ENCODE measurements at regions not wholly inside any gene's neighbourhood (a gene's known extent, or its start where the extent isn't known, plus 50 kb on each side); places are given as distances from the start of the nearest gene placed in this dataset.
"Not testable (repeated sequence)": the region's sequence is repeated elsewhere in the genome, so short reads cannot be mapped to it uniquely, and the experiment has no call there.

- intact Hi-C loops (cut with DNase I; ENCODE audit: low total_unique reads) = no loop called here
- 57 to 66% methylated on average over 1 of the region's 1 CpG for WGBS, 2 donors
- no peak for DNase-seq (ENCODE audit: low spot score in 2 of 2)
- TF ChIP-seq, protein P1, sequence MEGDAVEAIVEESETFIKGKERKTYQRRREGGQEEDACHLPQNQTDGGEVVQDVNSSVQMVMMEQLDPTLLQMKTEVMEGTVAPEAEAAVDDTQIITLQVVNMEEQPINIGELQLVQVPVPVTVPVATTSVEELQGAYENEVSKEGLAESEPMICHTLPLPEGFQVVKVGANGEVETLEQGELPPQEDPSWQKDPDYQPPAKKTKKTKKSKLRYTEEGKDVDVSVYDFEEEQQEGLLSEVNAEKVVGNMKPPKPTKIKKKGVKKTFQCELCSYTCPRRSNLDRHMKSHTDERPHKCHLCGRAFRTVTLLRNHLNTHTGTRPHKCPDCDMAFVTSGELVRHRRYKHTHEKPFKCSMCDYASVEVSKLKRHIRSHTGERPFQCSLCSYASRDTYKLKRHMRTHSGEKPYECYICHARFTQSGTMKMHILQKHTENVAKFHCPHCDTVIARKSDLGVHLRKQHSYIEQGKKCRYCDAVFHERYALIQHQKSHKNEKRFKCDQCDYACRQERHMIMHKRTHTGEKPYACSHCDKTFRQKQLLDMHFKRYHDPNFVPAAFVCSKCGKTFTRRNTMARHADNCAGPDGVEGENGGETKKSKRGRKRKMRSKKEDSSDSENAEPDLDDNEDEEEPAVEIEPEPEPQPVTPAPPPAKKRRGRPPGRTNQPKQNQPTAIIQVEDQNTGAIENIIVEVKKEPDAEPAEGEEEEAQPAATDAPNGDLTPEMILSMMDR (IDR thresholded peaks at IDR 0.05) = no peak
- no peak for TF ChIP-seq POLR2A (IDR thresholded peaks at IDR 0.05)
- H3K4me3 ChIP-seq (ENCODE audit: low read depth, poor library complexity, severe bottlenecking) = no peak overlapping the region
These were observed 481.3 kb upstream of the ADGRL3 start for GRCh38 chr4:60718874-60719273.

GRCh38 chr4:60721685-60722084 lies 478.4 kb upstream of the ADGRL3 start:
- 31 to 44% methylated on average over 1 of the region's 1 CpG for WGBS, 2 donors
- TF ChIP-seq, protein P1 (IDR thresholded peaks at IDR 0.05) = no peak
- no peak for TF ChIP-seq POLR2A (IDR thresholded peaks at IDR 0.05)

GRCh38 chr4:60723796-60724195 lies 476.3 kb upstream of the ADGRL3 start:
- TF ChIP-seq POLR2A (IDR thresholded peaks at IDR 0.05) = no peak
- TF ChIP-seq, protein P1 (IDR thresholded peaks at IDR 0.05) = no peak
- no peak overlapping the region for H3K4me3 ChIP-seq (ENCODE audit: low read depth, poor library complexity, severe bottlenecking)
- no peak for DNase-seq (ENCODE audit: low spot score in 2 of 2)
- WGBS, 2 donors = 80 to 84% methylated on average over 3 of the region's 3 CpGs
- intact Hi-C loops (cut with DNase I; ENCODE audit: low total_unique reads) = no loop called here

More at GRCh38 chr4:60721685-60722084, 478.4 kb upstream of the ADGRL3 start:
- intact Hi-C loops (cut with DNase I; ENCODE audit: low total_unique reads) = no loop called here
- no peak for DNase-seq (ENCODE audit: low spot score in 2 of 2)
- no peak overlapping the region for H3K4me3 ChIP-seq (ENCODE audit: low read depth, poor library complexity, severe bottlenecking)

DNA sequence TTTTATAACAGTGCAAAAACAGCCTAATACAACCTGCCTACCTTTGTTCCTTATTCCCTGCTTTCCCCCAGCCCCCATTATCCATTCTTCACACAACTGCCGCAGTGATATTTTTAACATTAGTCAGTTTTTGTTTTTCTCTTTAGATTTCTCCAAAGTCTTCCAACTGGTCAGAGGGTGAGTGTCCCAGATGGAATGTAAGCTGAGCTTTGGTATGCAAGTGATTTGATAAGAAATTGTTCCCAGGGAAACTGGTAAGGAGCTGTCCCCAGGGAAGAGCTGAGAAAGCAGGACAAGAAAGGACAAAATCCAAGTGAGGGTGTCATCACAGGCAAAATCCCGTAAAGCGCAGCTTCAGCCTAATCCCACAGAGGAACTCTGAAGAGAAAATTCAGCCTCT lies 475.5 kb upstream of the ADGRL3 start:
- intact Hi-C loops (cut with DNase I; ENCODE audit: low total_unique reads) = no loop called here
- no peak overlapping the region for H3K4me3 ChIP-seq (ENCODE audit: low read depth, poor library complexity, severe bottlenecking)
- DNase-seq (ENCODE audit: low spot score in 2 of 2) = no peak
- TF ChIP-seq POLR2A (IDR thresholded peaks at IDR 0.05) = no peak
- WGBS, 2 donors = 83 to 89% methylated on average over 3 of the region's 3 CpGs

- intact Hi-C loops (cut with DNase I; ENCODE audit: low total_unique reads) = no loop called here
- DNase-seq (ENCODE audit: low spot score in 2 of 2) = no peak
- no peak overlapping the region for H3K4me3 ChIP-seq (ENCODE audit: low read depth, poor library complexity, severe bottlenecking)
- TF ChIP-seq, protein P1 (IDR thresholded peaks at IDR 0.05) = no peak
- no peak for TF ChIP-seq POLR2A (IDR thresholded peaks at IDR 0.05)
These were observed 473.3 kb upstream of the ADGRL3 start for GRCh38 chr4:60726779-60727178.

GRCh38 chr4:60729194-60729593 lies 470.9 kb upstream of the ADGRL3 start:
- TF ChIP-seq, protein P1 (IDR thresholded peaks at IDR 0.05) = no peak
- TF ChIP-seq POLR2A (IDR thresholded peaks at IDR 0.05) = no peak
- intact Hi-C loops (cut with DNase I; ENCODE audit: low total_unique reads) = no loop called here
- H3K4me3 ChIP-seq (ENCODE audit: low read depth, poor library complexity, severe bottlenecking) = no peak overlapping the region
- DNase-seq (ENCODE audit: low spot score in 2 of 2) = no peak

GRCh38 chr4:60729764-60730163 lies 470.4 kb upstream of the ADGRL3 start:
- 63 to 74% methylated on average over 3 of the region's 3 CpGs for WGBS, 2 donors
- H3K4me3 ChIP-seq (ENCODE audit: low read depth, poor library complexity, severe bottlenecking); DNase-seq (ENCODE audit: low spot score in 2 of 2); intact Hi-C loops (cut with DNase I; ENCODE audit: low total_unique reads): not testable (repeated sequence)

Data from lower leg skin (tissue), 4 donors.